HCT116 (cell line): ENCODE measurements at regions not wholly inside any gene's neighbourhood (a gene's known extent, or its start where the extent isn't known, plus 50 kb on each side); places are given as distances from the start of the nearest gene placed in this dataset.

ENCODE experiments used
- CEBPB ChIP-seq: IDR thresholded peaks from 2 replicates; pipeline ENCODE4 v1.6.1; 2012; ENCODE audit warnings: low read depth
- CTCF ChIP-seq, 3 experiments: fragments of 200-600 bp in 1 of 3; sonication (generic) in 1 of 3; IDR thresholded peaks in 2 of 3; conservative IDR thresholded peaks in 1 of 3; 2 replicates each; pipeline ENCODE4 v1.5.1; 2012 to 2017; ENCODE audit warnings: low read depth in 2 of 3, low read length in 2 of 3, antibody characterized with exemption in 1 of 3, borderline replicate concordance in 1 of 3, control low read depth in 1 of 3, mild to moderate bottlenecking in 1 of 3, mixed read lengths in 1 of 3, mixed run types in 1 of 3, moderate library complexity in 1 of 3; ENCODE audit not compliant: insufficient read depth in 1 of 3
- EZH2 ChIP-seq: fragments of 200-600 bp; sonication (generic); IDR thresholded peaks from 2 replicates; pipeline ENCODE4 v1.6.1; 2017; ENCODE audit warnings: antibody characterized with exemption, mixed run types
- JUND ChIP-seq: IDR thresholded peaks from 2 replicates; pipeline ENCODE4 v1.6.1; 2012
- POLR2A ChIP-seq: IDR thresholded peaks from 2 replicates; pipeline ENCODE4 v1.7.0; 2011; ENCODE audit warnings: borderline replicate concordance; ENCODE audit not compliant: insufficient read depth, insufficient read length; ENCODE audit errors: extremely low read depth
- POLR2AphosphoS5 ChIP-seq: IDR thresholded peaks from 2 replicates; pipeline ENCODE4 v1.6.1; 2011; ENCODE audit warnings: mild to moderate bottlenecking, low read depth, low read length, moderate library complexity
- REST ChIP-seq: IDR thresholded peaks from 2 replicates; pipeline ENCODE4 v1.6.1; 2012; ENCODE audit warnings: low read depth
- YY1 ChIP-seq: IDR thresholded peaks from 2 replicates; pipeline ENCODE4 v1.6.1; 2011; ENCODE audit warnings: low read length, low read depth, moderate library complexity, mild to moderate bottlenecking; ENCODE audit not compliant: insufficient replicate concordance; ENCODE audit errors: extremely low read depth

GRCh38 chr12:102781117-102781516 is 135.9 kb downstream of the PAH start:
- no peak for TF ChIP-seq POLR2A
- TF ChIP-seq CTCF (IDR thresholded peaks at IDR 0.05 in 2 of 3, conservative IDR thresholded peaks at IDR 0.05 in 1 of 3; ENCODE audit: borderline replicate concordance in 1 of 3, insufficient read depth in 1 of 3, low read depth in 2 of 3, low read length in 2 of 3) = no peak
- no peak for TF ChIP-seq JUND
- no peak for TF ChIP-seq EZH2
- TF ChIP-seq POLR2AphosphoS5 = no peak
- no peak for TF ChIP-seq YY1
- TF ChIP-seq CEBPB = no peak
- TF ChIP-seq REST = no peak
